ENCODE measurements at regions not wholly inside any gene's neighbourhood (a gene's known extent, or its start where the extent isn't known, plus 50 kb on each side); places are given as distances from the start of the nearest gene placed in this dataset.

DNA sequence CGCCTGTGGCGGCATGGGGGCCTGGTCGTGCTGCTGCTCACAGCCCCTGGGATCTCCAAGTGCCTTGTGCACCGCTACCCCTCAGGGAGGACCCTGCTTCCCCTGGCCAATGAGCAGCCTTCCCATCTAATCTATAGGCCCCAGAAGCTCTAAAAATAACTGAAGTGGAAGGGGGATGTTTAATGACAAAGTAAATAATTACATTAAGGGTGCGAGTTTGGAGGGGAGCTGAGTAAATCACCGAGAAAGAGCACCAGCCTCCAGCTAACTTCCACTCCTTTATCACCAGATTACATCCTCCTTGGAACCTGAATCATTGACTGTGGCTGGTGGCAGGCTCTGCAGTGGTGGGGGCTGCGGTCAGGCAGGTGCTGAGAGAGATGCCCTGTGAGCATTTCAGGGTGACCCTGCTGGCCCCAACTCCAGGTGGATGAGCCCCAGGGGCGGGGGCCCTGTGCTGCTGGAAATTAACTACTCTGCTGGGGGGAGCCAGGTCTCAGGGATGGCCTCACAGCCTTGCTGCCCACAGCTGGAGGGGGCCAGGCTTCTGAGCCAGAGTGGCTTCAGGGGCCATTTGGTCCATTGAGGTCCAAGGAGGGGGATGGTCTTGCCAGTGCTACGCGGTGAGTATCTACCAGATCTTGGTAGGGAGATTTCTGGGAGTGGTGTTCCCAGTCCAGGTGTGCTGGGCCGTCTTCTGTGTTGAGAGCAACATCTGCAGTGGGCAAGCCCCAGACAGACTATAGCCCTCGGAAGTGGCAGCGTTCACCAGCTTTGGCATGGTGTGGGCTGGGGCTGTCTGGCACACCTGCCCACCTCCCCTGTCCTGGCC, 74.2 kb downstream of the GLI2 start:
- no peak overlapping the region for H3K27ac Mint-ChIP-seq
- Histone ChIP-seq H3K4me3 (ENCODE audit: low read length) (no peak overlapping the region), H3K27ac (ENCODE audit: low read depth, low read length) (no peak overlapping the region), H3K36me3 (ENCODE audit: control insufficient read depth in 2 of 3, insufficient read depth in 3 of 3, low read length in 3 of 3) (no peaks in the 10 kb centered on the region), H3K27me3 (ENCODE audit: control insufficient read depth in 2 of 2, insufficient read depth in 2 of 2, low read length in 2 of 2) (no peaks in the 10 kb centered on the region), H3K4me1 (ENCODE audit: control insufficient read depth in 2 of 2, insufficient read depth in 2 of 2, low read length in 2 of 2) (no peaks in the 10 kb centered on the region), H3K9me3 (ENCODE audit: control insufficient read depth in 2 of 3, low read length in 3 of 3) (no peaks in the 10 kb centered on the region)
- ChIA-PET POLR2A (no interaction called here), CTCF (no interaction called here)
- DNase-seq (no peak), ATAC-seq (no peak)
- H3K4me1 Mint-ChIP-seq = peaks cover 0 to 2% (median 0%) of the 10 kb centered on the region in 7 donors
- H3K27me3 Mint-ChIP-seq = peaks cover 0 to 42% (median 8%) of the 10 kb centered on the region in 5 donors
- peaks cover 0 to 2% (median 0%) of the 10 kb centered on the region in 11 donors for H3K9me3 Mint-ChIP-seq
- H3K36me3 Mint-ChIP-seq = no peaks in the 10 kb centered on the region
- no peak overlapping the region for H3K4me3 Mint-ChIP-seq
- intact Hi-C loops (cut with micrococcal nuclease) = no loop called here

DNA sequence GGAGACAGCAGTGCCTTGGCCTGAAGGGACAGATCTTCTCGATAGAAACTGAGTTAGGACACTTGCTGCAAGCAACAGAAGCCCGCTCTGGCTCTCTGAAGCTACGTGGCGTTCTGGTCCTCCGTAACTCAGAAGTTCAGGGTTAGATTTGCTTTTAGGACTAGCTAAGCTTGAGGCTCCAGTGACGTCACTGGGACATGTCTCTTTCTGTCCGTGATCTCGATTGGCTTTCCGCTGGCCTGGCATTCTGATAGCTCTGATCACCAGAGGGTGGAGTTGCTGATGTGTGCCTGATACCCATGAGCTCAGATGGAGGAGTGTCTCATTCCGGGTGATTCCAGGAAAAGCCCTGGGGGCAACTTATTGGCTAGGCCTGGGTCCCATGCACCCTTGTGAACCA, 75.0 kb downstream of the GLI2 start:
- DNase-seq (no peak), ATAC-seq (no peak)
- Mint-ChIP-seq H3K4me1 (peaks cover 0 to 2% (median 0%) of the 10 kb centered on the region in 7 donors), H3K27ac (no peak overlapping the region), H3K36me3 (no peaks in the 10 kb centered on the region), H3K27me3 (peaks cover 0 to 42% (median 8%) of the 10 kb centered on the region in 5 donors), H3K4me3 (no peak overlapping the region), H3K9me3 (peaks cover 0 to 2% (median 0%) of the 10 kb centered on the region in 11 donors)
- no peaks in the 10 kb centered on the region for H3K9me3 ChIP-seq (ENCODE audit: control insufficient read depth in 2 of 3, low read length in 3 of 3)
- H3K4me3 ChIP-seq (ENCODE audit: low read length) = no peak overlapping the region
- H3K27me3 ChIP-seq (ENCODE audit: control insufficient read depth in 2 of 2, insufficient read depth in 2 of 2, low read length in 2 of 2) = no peaks in the 10 kb centered on the region
- H3K27ac ChIP-seq (ENCODE audit: low read depth, low read length) = no peak overlapping the region
- POLR2A ChIA-PET = no interaction called here
- H3K36me3 ChIP-seq (ENCODE audit: control insufficient read depth in 2 of 3, insufficient read depth in 3 of 3, low read length in 3 of 3) = no peaks in the 10 kb centered on the region
- intact Hi-C loops (cut with micrococcal nuclease) = no loop called here
- no peaks in the 10 kb centered on the region for H3K4me1 ChIP-seq (ENCODE audit: control insufficient read depth in 2 of 2, insufficient read depth in 2 of 2, low read length in 2 of 2)
- CTCF ChIA-PET = no interaction called here

DNA sequence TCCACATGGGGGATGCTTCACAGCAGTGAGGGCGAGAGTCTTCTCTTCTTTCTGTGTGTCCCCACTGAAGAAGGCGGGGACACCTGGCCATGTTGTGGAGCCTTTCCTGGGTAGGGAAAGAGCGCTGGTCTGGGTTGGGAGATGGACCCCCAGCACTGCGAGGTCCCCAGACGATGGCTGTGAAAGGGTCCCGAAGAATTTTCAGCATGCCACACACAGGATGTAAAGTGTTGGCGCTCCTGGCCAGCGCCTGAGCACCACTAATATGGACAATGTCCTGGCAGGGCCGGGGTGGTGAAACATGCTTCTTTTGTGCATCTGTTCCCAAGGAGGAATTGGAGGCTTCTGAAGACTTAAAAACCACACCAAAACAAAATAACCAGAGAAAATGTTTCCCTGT, 77.2 kb downstream of the GLI2 start:
- ChIA-PET POLR2A (no interaction called here), CTCF (no interaction called here)
- intact Hi-C loops (cut with micrococcal nuclease) = no loop called here
- Mint-ChIP-seq H3K27ac (no peak overlapping the region), H3K36me3 (no peaks in the 10 kb centered on the region), H3K4me3 (no peak overlapping the region), H3K9me3 (peaks cover 0 to 2% (median 0%) of the 10 kb centered on the region in 11 donors), H3K4me1 (peaks cover 0 to 2% (median 0%) of the 10 kb centered on the region in 7 donors), H3K27me3 (peaks cover 0 to 42% (median 8%) of the 10 kb centered on the region in 5 donors)
- Histone ChIP-seq H3K27ac (ENCODE audit: low read depth, low read length) (no peak overlapping the region), H3K36me3 (ENCODE audit: control insufficient read depth in 2 of 3, insufficient read depth in 3 of 3, low read length in 3 of 3) (no peaks in the 10 kb centered on the region), H3K4me3 (ENCODE audit: low read length) (no peak overlapping the region), H3K27me3 (ENCODE audit: control insufficient read depth in 2 of 2, insufficient read depth in 2 of 2, low read length in 2 of 2) (no peaks in the 10 kb centered on the region), H3K4me1 (ENCODE audit: control insufficient read depth in 2 of 2, insufficient read depth in 2 of 2, low read length in 2 of 2) (no peaks in the 10 kb centered on the region), H3K9me3 (ENCODE audit: control insufficient read depth in 2 of 3, low read length in 3 of 3) (no peaks in the 10 kb centered on the region)
- no peak for DNase-seq
- no peak for ATAC-seq

DNA sequence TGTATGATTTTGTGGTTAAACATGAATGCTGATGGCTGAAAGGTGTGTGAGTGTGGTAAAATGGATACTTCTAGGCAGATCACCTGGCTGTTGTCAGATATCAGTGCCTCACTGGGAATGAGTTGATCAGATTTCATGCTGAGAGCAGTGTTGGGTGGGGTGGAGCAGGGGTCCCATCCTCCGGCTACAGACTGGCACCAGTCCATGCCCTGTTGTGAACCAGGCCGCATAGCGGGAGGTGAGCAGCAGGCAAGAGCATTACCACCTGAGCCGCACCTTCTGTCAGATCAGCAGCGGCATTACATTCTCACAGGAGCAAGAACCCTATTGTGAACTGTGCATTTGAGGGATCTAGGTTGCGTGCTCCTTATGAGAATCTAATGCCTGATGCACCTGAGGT, 78.7 kb downstream of the GLI2 start:
- Mint-ChIP-seq H3K4me1 (peaks cover 0 to 2% (median 0%) of the 10 kb centered on the region in 7 donors), H3K27ac (no peak overlapping the region), H3K36me3 (no peaks in the 10 kb centered on the region), H3K4me3 (no peak overlapping the region), H3K9me3 (no peaks in the 10 kb centered on the region), H3K27me3 (peaks cover 0 to 40% (median 8%) of the 10 kb centered on the region in 5 donors)
- ATAC-seq = no peak
- Histone ChIP-seq H3K36me3 (ENCODE audit: control insufficient read depth in 2 of 3, insufficient read depth in 3 of 3, low read length in 3 of 3) (no peaks in the 10 kb centered on the region), H3K27ac (ENCODE audit: low read depth, low read length) (no peak overlapping the region), H3K9me3 (ENCODE audit: control insufficient read depth in 2 of 3, low read length in 3 of 3) (no peaks in the 10 kb centered on the region), H3K4me1 (ENCODE audit: control insufficient read depth in 2 of 2, insufficient read depth in 2 of 2, low read length in 2 of 2) (no peaks in the 10 kb centered on the region), H3K4me3 (ENCODE audit: low read length) (no peak overlapping the region), H3K27me3 (ENCODE audit: control insufficient read depth in 2 of 2, insufficient read depth in 2 of 2, low read length in 2 of 2) (no peaks in the 10 kb centered on the region)
- POLR2A ChIA-PET = no interaction called here
- intact Hi-C loops (cut with micrococcal nuclease) = no loop called here
- no peak for DNase-seq
- CTCF ChIA-PET = no interaction called here

GRCh38 chr2:120815292-120815691, 79.6 kb downstream of the GLI2 start:
- H3K27ac Mint-ChIP-seq = no peak overlapping the region
- ChIA-PET CTCF (no interaction called here), POLR2A (no interaction called here)
- H3K4me1 Mint-ChIP-seq = peaks cover 0 to 2% (median 0%) of the 10 kb centered on the region in 7 donors
- ATAC-seq = no peak
- H3K9me3 Mint-ChIP-seq = no peaks in the 10 kb centered on the region
- Histone ChIP-seq H3K27me3 (ENCODE audit: control insufficient read depth in 2 of 2, insufficient read depth in 2 of 2, low read length in 2 of 2) (no peaks in the 10 kb centered on the region), H3K9me3 (ENCODE audit: control insufficient read depth in 2 of 3, low read length in 3 of 3) (no peaks in the 10 kb centered on the region), H3K27ac (ENCODE audit: low read depth, low read length) (no peak overlapping the region), H3K4me1 (ENCODE audit: control insufficient read depth in 2 of 2, insufficient read depth in 2 of 2, low read length in 2 of 2) (no peaks in the 10 kb centered on the region), H3K36me3 (ENCODE audit: control insufficient read depth in 2 of 3, insufficient read depth in 3 of 3, low read length in 3 of 3) (no peaks in the 10 kb centered on the region), H3K4me3 (ENCODE audit: low read length) (no peak overlapping the region)
- H3K4me3 Mint-ChIP-seq = no peak overlapping the region
- H3K27me3 Mint-ChIP-seq = peaks cover 0 to 31% (median 8%) of the 10 kb centered on the region in 5 donors
- no peaks in the 10 kb centered on the region for H3K36me3 Mint-ChIP-seq
- intact Hi-C loops (cut with micrococcal nuclease) = no loop called here
- no peak for DNase-seq

DNA sequence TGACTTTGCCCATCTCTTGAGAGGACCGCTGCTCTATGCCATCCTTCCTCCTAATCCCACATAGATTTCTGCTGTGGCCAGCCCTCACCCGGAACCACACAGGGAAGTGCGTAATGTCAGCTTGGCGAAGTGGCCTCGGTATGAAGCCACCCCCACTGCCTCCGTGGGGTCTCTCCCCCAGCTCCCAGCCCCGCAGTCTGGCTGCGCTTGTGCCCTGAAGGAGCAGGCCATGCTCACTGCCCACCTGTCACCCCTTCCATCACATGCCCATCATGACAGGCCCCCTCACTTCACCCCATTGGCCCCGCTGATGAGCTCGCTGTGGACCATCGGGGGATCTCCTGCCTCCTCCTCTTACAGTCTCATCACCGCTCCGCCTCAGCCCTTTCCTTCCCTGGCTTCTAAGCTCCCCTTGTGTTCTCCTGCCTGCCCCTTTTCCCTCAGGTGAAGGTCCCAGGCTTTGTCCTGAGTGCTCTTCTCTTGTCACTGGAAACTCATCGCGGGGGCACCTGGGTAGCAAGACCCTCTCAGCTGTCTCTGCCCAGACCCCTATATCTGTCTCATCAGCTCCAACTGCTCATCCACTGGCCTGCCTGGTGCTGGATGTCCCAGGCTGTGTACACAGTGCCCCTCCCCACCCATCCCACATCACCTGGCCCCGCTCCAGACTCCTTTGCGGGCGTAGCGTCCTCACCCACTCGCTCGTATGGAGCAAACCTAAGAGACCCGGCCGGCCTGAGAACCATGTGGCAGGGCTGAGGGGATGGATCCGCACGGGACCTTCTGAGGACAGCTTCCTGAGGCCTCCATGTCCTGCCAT, 81.7 kb downstream of the GLI2 start:
- H3K36me3 Mint-ChIP-seq = no peaks in the 10 kb centered on the region
- CTCF ChIA-PET = no interaction called here
- DNase-seq (no peak), ATAC-seq (no peak)
- no peak overlapping the region for H3K27ac Mint-ChIP-seq
- no peaks in the 10 kb centered on the region for H3K4me1 ChIP-seq (ENCODE audit: control insufficient read depth in 2 of 2, insufficient read depth in 2 of 2, low read length in 2 of 2)
- H3K27ac ChIP-seq (ENCODE audit: low read depth, low read length) = no peak overlapping the region
- H3K27me3 ChIP-seq (ENCODE audit: control insufficient read depth in 2 of 2, insufficient read depth in 2 of 2, low read length in 2 of 2) = no peaks in the 10 kb centered on the region
- no peaks in the 10 kb centered on the region for H3K36me3 ChIP-seq (ENCODE audit: control insufficient read depth in 2 of 3, insufficient read depth in 3 of 3, low read length in 3 of 3)
- peaks cover 0 to 2% (median 0%) of the 10 kb centered on the region in 7 donors for H3K4me1 Mint-ChIP-seq
- H3K4me3 Mint-ChIP-seq = no peak overlapping the region
- intact Hi-C loops (cut with micrococcal nuclease) = no loop called here
- peaks cover 0 to 15% (median 0%) of the 10 kb centered on the region in 5 donors for H3K27me3 Mint-ChIP-seq
- H3K9me3 Mint-ChIP-seq = peaks cover 0 to 1% (median 0%) of the 10 kb centered on the region in 11 donors
- POLR2A ChIA-PET = no interaction called here
- no peaks in the 10 kb centered on the region for H3K9me3 ChIP-seq (ENCODE audit: control insufficient read depth in 2 of 3, low read length in 3 of 3)
- no peak overlapping the region for H3K4me3 ChIP-seq (ENCODE audit: low read length)

All from naive thymus-derived CD4-positive, alpha-beta T cell (primary cell).